Bronchial epithelial cell (primary cell): ENCODE measurements at regions not wholly inside any gene's neighbourhood (a gene's known extent, or its start where the extent isn't known, plus 50 kb on each side); places are given as distances from the start of the nearest gene placed in this dataset.
A peak's percentile ranks its signal among the peaks of the same experiment; 100 is the strongest.

Experiments used
- DNase-seq: peaks from one replicate; pipeline ENCODE4 v3.0.0-alpha.2; 2010; ENCODE audit warnings: low read depth
- FAIRE-seq: peaks from 2 replicates; lab custom pipeline; 2011; peaks lifted over from hg19 to GRCh38; lab: Jason Lieb, UNC
- H3K27me3 ChIP-seq: 2 replicates; pipeline ENCODE4 v1.5.1; 2011; ENCODE audit warnings: low read length; ENCODE audit not compliant: control insufficient read depth, insufficient read depth
- H3K36me3 ChIP-seq: 2 replicates; pipeline ENCODE4 v1.5.1; 2011; ENCODE audit warnings: low read length; ENCODE audit not compliant: control insufficient read depth, insufficient read depth
- H3K4me3 ChIP-seq: 2 replicates; pipeline ENCODE4 v1.5.1; 2011; ENCODE audit warnings: mild to moderate bottlenecking, low read depth, low read length, control low read depth
- TF ChIP-seq, protein P1 (sequence below): IDR thresholded peaks from 2 replicates; pipeline ENCODE4 v1.5.1; 2011; ENCODE audit warnings: mild to moderate bottlenecking, moderate library complexity, low read length, control low read depth, inconsistent platforms; ENCODE audit not compliant: insufficient read depth, severe bottlenecking

DNA sequence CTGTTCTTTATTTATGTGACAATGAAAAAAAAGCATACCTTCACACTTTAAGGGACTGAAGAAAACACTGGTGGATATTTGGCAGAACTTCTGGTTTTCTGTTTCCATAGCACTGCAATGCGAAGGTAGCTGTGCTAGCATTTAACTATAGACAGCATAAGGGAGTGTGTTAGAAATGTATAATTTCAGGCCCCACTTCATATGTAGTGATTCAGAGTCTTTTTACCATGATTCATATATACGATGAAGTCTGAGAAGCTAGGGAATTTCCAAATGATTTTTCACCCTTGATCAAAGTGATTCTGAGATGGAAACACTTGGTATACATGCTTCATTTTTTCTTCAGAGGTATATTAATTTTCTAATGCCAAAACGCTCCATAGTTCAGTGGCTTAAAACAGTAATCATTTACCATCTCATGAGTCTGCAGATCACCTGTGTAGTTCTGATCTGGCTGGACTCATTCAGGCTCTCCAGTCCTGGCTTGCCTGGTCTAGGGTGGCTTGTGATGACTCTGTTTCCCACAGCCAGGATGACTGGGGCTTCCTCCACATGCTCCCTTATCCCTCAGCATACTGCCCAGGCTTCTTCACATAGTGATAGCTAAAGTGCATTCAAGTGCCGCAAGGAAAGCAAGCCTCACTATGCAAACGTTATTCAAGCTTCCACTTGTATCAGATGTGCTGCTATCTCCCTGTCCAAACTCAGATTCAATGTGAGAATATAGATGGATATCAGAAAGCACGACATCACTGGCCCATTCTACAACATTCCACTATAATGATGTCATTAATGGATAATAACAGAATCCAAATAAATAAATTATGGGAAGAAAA is 790.1 kb downstream of the TECRL start:
- no peaks in the 10 kb centered on the region for H3K36me3 ChIP-seq
- H3K27me3 ChIP-seq: no peaks in the 10 kb centered on the region
- FAIRE-seq: no peak
- peak; percentile 2 for DNase-seq
- H3K4me3 ChIP-seq: no peak overlapping the region
- TF ChIP-seq, protein P1, sequence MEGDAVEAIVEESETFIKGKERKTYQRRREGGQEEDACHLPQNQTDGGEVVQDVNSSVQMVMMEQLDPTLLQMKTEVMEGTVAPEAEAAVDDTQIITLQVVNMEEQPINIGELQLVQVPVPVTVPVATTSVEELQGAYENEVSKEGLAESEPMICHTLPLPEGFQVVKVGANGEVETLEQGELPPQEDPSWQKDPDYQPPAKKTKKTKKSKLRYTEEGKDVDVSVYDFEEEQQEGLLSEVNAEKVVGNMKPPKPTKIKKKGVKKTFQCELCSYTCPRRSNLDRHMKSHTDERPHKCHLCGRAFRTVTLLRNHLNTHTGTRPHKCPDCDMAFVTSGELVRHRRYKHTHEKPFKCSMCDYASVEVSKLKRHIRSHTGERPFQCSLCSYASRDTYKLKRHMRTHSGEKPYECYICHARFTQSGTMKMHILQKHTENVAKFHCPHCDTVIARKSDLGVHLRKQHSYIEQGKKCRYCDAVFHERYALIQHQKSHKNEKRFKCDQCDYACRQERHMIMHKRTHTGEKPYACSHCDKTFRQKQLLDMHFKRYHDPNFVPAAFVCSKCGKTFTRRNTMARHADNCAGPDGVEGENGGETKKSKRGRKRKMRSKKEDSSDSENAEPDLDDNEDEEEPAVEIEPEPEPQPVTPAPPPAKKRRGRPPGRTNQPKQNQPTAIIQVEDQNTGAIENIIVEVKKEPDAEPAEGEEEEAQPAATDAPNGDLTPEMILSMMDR: no peak

DNA sequence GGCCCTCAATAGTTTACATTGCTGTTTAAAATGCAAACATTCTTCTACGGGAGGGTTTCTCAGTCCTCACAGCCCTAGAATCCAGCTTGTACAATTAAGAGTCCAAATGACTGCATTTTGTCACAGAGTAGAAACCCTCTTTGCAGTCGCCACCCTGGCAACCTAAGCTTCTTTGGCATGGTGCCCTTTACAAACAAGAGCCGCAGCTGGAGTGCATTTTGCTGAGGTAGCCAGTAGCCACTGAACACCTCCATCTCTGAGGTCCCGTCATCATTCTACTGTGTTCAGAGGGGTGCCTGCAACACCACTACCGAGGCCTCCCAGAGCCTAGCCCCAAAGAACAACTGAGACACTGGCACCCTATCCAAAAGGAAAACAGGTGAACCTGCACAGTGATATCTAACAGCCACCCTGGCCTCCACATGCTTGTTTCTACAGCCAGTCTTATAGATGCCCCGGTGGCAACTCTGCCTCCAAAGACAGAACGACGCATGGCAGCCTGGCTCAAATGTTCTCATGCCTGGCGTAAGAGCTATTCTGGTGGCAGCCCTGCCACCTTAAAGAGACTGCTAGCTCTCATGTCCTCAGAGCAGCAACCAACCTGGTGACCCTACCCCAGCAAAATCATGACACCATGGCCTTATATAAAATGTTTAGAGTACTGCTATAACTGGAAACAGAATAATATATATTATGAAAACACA is 801.9 kb downstream of the TECRL start:
- no peak for FAIRE-seq
- Histone ChIP-seq H3K27me3 (no peaks in the 10 kb centered on the region), H3K36me3 (no peaks in the 10 kb centered on the region), H3K4me3 (no peak overlapping the region)
- no peak for DNase-seq
- TF ChIP-seq, protein P1: no peak

DNA sequence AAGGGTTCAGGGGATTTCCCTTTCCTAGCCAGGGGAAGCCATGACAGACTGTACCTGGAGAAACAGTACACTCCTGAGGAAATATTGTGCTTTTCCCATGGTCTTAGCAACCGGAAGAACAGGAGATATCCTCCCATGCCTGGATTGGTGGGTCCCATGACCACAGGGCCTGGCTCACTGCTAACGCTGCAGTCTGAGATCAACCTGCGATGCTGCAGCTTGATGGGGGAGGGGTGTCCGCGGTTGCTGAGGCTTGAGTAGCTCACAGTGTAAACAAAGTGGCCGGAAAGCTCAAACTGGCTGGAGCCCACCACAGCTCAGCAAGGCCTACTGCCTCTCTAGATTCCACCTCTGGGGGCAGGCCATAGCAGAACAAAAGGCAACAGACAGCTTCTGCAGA is 819.5 kb downstream of the TECRL start:
- TF ChIP-seq, protein P1: no peak
- FAIRE-seq (no peak), DNase-seq (no peak)
- Histone ChIP-seq H3K4me3 (no peak overlapping the region), H3K27me3 (no peaks in the 10 kb centered on the region), H3K36me3 (no peaks in the 10 kb centered on the region)

DNA sequence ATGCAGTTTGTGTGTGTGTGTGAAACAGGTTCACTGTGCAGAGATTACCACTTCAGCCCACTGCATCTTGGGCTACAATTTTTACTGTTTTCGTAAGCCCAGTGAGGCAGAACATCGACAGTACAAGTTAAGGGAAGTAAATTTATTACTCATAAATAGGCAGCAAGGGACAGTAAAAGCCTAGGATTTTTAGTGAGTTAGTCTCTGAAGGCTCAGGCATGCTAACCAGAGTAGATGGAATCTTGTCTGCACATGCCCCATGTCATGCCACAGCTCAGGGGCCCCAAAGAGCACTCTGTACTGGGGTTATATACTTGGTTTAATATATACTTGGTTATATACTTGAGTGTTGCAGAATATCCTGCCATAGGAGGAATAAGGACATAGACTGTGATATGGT is 825.7 kb downstream of the TECRL start:
- Histone ChIP-seq H3K4me3 (no peak overlapping the region), H3K27me3 (no peaks in the 10 kb centered on the region), H3K36me3 (no peaks in the 10 kb centered on the region)
- DNase-seq (no peak), FAIRE-seq (no peak)
- TF ChIP-seq, protein P1: no peak

DNA sequence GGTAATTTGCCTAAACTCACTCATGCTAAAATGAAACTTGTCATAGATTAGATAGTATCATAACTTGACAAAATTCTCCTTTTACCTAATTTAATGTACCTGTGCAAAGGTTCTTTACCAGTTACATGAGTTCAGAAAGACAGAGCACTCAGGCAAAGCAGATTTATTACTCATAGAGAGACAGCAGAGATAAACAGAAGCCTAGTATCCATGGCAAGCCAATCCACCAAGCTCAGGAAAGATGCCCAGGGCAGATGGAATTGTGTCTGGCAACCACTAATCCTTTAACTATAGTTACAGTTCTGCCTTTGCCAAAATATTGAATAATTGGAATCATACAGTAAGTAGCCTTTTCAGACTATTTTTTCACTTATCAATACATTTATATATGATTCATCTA is 826.2 kb downstream of the TECRL start:
- H3K36me3 ChIP-seq: no peaks in the 10 kb centered on the region
- no peak overlapping the region for H3K4me3 ChIP-seq
- no peaks in the 10 kb centered on the region for H3K27me3 ChIP-seq
- TF ChIP-seq, protein P1: no peak
- no peak for DNase-seq
- FAIRE-seq: no peak
